HG03039 (cell line): ENCODE measurements at regions not wholly inside any gene's neighbourhood (a gene's known extent, or its start where the extent isn't known, plus 50 kb on each side); places are given as distances from the start of the nearest gene placed in this dataset.
"Not testable (repeated sequence)": the region's sequence is repeated elsewhere in the genome, so short reads cannot be mapped to it uniquely, and the experiment has no call there.

Source experiments
- ATAC-seq: cut with Tn5 transposase; IDR thresholded peaks from one replicate; pipeline ENCODE4 v1.9.1; 2021; ENCODE audit warnings: mild to moderate bottlenecking, moderate library complexity; ENCODE audit not compliant: unreplicated experiment

DNA sequence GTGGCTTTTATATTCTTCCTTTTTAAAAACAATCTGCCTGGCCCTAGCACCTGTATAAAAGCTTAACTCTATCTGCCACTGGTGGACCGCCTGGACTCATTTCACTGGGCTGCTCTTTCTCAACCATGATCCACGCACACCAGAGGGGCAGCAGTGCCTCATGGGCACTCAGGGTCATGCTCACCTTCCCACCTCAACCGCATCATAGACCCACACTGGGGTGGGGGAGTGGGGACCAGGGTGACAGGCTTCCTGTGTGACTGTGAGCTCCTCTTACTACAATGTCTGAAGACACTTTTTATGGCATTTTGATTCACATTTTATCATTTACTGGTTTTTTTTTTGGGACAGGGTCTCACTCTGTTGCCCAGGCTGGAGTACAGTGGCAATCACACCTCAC is 4038.8 kb upstream of the TPTE start:
- ATAC-seq = not testable (repeated sequence)

DNA sequence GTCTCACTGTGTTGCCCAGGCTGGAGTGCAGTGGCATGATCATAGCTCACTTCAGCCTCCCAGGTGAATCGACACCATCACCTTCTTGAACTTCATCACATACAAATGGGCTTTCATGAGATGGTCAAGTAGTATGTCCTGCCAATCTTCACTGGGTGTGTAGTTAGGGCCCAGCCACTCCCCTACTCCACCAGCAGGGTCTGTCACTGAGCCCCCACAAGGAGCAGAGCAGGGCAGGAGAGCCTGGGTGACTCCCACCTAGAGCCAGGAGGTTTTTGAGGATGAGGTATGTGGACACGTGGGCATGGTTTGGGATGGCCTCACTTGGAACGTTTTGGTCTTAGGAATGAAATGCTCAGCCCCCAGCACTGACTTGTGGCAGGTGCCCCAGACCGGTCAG is 4037.7 kb upstream of the TPTE start:
- not testable (repeated sequence) for ATAC-seq

DNA sequence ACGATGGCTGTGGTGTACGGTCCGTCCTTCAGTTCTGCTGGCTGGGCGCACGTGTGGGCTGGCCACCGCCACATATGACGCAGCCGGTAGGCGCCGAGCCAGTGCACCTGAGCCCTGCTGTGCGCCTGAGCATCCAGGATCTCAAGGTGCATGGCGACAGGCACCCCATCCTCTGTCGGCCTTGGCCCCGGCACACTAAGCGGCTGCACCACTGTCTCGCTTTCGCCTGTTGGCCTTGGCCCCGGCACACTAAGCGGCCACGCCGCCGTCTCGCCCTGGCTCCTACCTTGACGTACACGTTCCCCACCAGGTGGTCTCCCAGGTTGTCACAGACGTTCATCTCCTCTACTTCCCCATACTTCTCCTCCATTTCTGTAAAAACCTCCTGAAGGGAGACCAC is 4034.6 kb upstream of the TPTE start:
- not testable (repeated sequence) for ATAC-seq

DNA sequence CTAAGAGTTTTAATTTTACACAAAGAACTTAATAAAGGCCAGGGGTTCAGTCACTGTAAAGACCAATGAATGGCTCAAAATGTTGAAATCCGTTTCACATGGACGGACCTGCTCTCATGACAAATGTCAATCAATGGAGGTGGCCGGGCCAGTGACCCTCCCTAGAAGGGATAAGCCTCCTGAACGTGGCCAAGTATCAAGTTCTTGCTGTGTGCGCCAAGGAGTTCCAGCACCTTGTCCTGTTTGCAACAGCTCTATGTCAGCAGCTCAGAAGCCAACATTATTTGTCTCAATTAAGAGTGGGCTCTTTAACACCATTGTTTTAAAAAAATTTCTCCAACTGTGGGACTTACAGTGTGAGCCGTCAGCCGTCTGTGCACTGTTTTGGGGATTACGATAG is 4028.7 kb upstream of the TPTE start:
- not testable (repeated sequence) for ATAC-seq

DNA sequence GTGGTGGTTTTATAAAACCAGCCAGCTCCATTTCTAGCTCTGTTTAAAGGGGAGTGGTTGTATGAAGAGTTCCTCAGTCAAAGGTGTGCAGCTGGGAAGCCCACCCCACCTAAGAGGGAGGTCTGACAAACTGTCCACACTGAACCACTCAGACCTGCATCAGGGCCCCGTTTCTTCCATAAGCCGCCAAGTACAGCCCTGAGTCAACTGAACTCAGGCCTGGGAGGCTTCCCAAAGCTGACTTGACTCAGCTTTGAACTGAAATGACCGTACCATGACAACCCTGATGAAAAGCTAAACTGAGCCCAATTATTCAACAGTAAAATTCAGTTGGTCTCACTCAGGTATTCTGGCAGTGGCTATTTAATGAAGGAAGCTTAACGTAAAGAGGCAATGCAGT is 4027.4 kb upstream of the TPTE start:
- ATAC-seq = not testable (repeated sequence)

DNA sequence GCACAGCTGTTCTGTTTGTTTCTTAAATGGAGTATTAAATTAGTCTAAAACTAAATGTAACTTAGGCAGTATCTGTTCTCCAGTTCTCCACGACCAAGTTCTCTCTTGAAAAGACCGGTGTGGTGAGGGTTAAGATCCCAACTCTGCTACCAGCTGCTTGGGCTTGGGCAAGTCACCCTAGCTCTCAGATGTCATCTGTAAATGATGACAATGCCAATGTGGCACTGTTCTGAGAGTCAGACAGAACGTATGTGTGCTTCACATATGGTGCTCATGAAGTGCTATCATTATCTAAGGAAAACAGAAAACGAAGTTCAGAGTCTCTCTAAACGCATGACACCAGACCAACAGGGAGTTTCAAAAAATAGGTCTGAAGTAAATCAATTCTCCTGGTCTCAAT is 4025.0 kb upstream of the TPTE start:
- ATAC-seq = not testable (repeated sequence)

DNA sequence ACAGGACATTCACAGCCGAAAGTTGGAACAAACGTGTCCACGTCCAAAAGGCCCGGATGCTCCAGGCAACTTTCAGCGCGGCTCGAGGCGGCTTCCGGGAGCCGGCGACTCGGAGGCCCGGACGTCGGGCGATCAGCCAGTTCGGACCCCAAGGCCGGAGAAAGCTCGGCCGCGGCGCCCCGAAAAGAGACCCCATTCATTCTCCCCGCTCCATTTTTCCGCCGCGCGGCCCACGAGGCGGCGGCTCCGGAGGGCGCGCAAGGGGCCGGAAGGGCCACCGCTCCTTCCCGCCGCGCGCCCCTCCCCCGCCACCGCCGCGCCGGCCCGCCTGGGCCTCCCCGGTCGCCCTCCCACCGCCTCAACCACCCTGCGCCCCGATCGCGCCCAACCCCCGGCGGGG is 4022.7 kb upstream of the TPTE start:
- ATAC-seq = not testable (repeated sequence)

DNA sequence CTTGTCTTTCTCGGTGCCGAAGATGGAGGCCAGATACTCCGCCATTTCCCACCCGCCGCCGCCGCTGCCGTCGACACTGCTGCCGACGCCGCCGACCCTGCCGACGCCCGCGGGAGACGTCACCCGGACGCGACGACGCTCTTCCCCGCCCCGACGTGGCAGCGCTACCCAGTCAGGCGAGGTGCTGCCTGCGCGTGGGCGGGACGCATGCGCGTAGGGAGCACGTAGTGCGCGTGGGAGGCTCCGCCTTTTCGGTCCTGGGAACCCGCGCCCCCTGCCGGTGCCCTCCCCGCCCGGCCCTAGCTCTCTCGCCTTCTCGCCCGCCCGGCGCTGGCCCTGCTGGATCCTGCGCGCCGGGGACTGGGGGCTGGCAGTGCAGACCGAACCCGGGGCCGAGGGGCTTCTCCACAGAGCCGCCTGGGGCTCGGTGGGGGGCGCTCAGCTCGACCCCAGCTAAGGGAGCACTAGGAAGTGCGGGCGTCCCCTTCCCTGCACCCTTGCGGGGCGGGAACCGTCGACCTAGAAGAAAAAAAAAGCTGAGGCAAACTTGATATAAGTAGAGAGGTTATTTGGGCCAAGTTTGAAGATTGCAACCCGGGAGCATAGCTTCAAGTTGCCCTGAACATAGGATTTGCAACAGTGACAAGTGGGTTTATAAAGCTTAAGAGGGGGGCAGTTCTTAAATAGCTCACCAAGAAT is 4022.1 kb upstream of the TPTE start:
- peak; percentile 59 for ATAC-seq

DNA sequence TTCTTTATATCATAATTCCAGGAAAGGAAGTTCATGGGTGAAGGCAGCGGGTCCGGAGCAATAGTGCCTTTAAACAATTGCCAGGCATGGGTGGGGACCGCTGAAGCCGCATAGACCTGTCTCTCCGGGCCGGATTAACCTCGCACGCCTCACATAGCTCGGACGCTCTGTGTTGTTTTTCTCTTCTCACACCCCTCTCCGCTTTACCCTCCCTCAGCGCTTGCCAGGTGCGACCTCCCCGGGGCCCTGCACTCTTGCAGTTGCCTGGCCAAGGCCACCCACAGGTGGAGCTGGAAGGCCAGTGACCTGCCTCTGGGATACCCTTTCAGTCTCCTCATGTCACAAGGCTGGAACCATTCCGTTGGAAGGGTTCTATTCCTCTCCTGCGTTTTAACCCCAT is 4021.5 kb upstream of the TPTE start:
- not testable (repeated sequence) for ATAC-seq

DNA sequence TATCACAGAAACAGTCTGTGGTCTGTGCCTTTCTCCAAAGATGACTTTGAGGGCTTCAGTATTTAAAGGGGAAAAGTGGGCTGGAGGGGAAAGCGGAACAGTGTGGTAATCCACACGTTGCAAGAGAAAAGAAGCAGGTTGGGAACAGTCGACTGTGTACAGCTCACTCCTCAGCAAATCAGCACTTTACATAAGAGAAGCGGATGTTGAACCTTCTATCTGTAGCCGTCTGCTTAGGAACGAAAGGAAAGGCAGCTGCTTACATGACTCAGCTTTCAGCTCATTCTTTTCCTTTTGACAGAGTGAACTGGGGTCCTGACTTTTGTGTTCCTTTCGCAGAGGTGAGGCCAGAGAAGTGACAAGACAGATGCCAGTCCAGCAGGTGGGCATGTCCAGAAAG is 4020.7 kb upstream of the TPTE start:
- not testable (repeated sequence) for ATAC-seq

DNA sequence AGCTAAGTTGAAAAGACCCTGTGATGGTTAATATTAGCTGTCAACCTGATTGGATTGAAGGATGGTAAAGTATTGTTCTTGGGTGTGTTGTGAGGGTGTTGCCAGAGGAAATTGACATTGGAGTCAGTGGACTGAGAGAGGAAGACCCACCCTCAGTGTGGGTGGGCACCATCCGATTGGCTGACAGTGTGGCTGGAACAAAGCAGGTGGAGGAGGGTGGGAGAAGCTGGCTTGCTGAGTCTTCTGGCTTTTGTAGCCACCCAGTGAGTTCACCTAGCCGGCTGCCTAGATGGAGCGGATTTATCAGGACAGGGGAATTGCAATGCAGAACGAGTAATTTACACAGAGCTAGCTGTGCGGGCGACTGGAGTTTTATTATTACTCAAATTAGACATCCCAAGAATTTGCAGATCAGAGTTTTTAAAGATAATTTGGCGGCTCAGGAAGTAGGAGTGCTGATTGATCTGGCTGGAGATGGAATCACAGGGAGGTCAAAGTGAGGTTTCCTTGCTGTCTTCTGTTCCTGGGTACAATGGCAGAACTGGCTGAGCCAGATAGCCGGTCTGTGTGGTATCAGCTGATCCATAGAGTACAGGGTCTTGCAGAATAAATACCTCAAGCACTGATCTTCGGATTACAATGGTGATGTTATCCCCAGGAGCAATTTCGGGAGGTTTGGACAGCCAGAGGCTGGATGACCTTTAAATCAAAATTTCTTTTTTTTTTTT is 4015.1 kb upstream of the TPTE start:
- ATAC-seq = not testable (repeated sequence)

DNA sequence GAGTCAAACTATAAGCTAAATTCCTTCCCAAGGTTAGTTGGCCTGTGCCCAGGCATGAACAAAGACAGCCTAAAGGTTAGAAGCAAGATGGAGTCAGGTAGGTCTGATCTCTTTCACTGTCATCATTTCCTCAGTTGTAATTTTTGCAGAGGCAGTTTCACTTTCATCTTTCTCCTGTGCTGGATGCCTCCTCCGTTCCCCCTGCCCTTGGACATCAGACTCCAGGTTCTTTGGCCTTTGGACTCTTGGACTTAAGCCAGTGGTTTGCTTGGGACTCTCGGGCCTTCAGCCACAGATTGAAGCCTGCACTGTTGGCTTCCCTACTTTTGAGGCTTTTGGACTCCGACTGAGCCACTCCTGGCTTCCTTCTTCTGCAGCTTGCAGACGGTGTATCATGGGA is 4013.8 kb upstream of the TPTE start:
- not testable (repeated sequence) for ATAC-seq

DNA sequence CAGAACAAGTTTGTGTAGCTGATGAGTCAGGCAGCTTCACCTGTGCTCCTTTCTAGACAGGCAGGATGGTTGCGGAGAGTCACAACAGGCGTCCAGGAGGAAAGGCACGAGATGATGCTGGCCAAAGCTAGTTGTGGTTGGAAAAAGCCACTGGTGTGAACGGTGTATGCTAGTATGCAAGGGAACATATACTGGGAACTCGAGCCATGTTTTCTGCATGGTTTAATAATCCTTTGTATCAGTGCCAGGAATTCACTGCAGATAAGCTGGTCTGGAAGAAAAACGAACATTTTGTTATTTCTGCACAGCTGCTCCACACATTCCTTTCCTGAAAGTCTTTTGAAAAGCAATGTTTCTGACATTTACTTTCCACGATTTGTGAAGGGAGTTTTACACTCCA is 3999.6 kb upstream of the TPTE start:
- not testable (repeated sequence) for ATAC-seq

DNA sequence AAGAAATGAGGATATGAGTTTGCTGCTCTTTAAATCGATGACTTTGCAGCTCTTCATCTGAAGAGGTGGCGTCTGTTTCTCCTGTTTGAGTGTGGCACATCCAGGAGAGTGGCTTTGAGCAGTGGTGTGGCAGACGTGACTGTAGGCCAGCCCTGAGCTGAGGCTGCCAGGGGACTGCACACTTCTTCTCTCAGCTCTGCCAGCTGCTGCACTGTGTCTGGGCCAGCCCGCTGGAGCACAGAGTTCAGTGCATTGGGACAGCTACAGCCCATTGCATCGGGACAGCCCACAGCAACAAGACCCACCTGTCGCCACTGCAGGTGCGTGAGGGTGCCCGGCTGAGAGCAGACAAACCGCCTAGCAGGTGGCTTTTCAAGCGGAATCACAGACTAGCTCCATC is 3995.2 kb upstream of the TPTE start:
- not testable (repeated sequence) for ATAC-seq

DNA sequence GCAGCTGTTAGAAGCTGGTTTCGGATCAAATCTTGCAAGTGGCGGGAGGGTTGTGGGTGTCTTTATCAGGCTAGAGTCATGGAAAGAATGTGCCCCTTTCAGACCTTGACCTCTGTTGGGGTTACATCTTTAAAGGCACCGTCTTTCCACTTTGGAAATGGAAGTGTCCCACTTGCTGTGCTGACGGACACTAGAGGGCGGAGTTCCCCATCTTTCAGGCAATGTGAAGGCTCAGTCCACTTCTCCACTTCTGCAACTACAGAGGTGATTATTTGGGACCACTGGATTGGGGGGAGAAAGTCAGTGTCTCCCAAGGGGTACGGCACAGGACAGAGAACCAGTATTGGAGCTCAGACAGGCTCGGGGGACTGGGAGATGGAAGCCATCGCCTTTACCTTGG is 3990.7 kb upstream of the TPTE start:
- not testable (repeated sequence) for ATAC-seq

DNA sequence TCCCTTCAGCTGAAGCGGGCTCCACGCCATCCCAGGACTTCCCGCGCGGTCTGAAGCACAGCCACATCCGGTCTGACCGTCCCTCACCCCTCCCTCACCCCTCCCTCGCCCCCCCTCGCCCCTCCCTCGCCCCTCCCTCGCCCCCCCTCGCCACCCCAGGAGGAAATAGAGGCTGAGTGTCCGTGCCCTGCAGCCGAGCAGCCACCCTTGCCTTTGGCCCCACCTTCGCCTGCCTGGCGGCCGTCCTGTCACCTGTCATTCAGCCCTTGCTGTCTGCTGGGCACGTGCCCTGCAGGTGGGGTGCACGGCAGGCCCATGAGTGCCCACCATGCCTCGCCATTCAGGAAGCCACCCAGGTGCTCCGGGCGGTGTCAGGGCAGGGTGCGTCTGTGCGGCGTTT is 3988.1 kb upstream of the TPTE start:
- not testable (repeated sequence) for ATAC-seq

DNA sequence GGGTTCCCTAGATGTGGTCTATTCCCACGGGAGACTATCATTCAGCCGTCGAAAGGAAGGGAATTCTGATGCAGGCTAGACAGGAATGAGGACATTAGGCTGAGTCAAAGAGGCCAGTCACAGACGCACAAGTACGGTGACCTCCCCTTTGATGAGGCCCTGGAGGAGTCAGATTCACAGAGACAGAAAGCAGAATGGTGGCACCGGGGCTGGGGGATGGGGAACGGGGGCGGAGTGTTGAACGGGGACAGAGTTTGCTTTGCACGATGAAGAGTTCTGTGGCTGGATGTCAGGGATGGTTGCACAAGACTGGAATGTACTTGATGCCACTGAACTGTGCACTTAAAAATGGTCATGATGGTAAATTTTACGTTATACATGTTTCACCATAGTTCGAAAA is 3983.1 kb upstream of the TPTE start:
- ATAC-seq = not testable (repeated sequence)

DNA sequence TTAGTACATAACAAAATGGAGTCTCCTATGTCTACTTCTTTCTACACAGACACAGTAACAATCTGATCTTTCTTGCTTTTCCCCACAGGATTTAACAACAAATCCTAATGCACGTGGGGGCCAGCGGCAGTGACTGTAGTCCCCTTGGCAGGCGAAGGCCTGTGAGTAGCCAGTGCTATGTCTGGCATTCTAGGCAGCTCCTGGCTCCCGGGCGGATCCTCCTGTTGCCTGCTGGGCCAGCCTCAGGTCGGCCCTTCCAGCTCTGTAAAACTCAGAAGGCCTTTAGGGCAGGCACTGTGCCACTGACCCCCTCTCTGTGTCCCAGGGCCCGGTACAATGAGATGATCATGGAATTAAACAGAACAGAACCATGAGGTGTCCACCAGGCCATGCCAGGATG is 3981.7 kb upstream of the TPTE start:
- ATAC-seq = not testable (repeated sequence)

DNA sequence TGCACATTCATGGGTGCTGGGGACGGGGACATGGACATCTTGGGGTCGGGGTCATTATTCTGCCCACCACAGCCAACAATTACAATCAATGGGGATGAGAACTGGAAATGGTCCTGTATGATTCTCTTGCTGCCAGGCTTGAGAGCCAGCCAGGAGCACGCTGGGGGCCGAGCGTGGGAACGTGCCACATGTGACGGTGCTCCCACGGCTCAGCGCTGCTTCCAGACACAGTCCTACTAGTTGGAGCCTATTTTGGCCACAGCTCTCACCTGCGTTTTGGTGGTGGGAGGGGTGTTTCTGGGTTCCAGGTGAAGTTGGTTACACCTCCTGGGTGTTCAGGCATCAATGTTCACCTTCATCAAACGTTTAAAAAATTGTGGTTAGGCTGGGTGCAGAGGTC is 3980.3 kb upstream of the TPTE start:
- ATAC-seq = not testable (repeated sequence)

DNA sequence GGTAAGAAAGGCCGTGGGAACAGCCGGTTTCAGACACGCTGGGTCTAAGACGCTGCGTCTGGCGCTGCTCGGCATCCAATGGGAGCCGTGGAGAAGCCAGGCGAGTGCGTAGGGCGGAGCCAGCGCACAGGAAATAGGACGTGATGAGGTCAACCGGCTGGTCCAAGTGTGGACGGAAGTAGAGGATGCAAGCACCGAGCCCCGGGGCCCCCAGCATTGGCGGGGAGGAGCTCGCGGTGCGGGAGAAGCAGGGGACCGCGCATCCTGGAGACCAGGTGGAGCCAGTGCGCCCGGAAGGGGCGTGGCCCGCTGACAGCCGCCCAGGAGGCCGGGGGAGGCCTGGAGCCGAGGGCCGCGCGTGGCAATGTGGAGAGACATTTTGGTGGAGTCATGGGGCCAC is 3976.1 kb upstream of the TPTE start:
- not testable (repeated sequence) for ATAC-seq

DNA sequence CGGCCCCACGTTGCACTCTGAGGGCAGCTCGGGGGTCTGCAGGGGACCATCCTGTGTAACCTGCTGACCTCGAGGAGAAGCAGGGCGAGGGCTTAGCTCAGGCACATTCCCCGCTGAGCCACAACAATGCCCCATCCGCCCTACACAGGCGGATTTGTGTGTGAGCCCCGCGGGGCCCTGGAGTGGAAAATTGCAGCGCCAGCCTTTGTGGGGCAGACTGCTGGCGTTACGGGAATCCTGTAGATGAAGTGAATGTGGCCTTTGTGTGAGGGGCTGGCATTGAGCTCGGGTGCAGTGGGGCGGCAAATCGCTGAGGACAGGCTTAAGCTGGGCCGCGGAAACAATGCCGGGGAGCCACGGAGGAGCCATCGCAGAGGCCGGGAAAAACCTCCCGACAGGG is 3970.3 kb upstream of the TPTE start:
- ATAC-seq = not testable (repeated sequence)
